Endothelial cell of umbilical vein (primary cell): ENCODE measurements at regions not wholly inside any gene's neighbourhood (a gene's known extent, or its start where the extent isn't known, plus 50 kb on each side); places are given as distances from the start of the nearest gene placed in this dataset.

Experiments
- EZH2 ChIP-seq: IDR thresholded peaks from 2 replicates; pipeline ENCODE4 v1.6.1; 2012; ENCODE audit warnings: borderline replicate concordance, low read depth, mild to moderate bottlenecking, moderate library complexity, low read length, inconsistent platforms; ENCODE audit not compliant: severe bottlenecking
- MYC ChIP-seq: IDR thresholded peaks from one replicate; pipeline ENCODE4 v1.6.1; 2011; ENCODE audit warnings: mild to moderate bottlenecking, low read depth, low read length
- POLR2A ChIP-seq: IDR thresholded peaks from 2 replicates; pipeline ENCODE4 v1.6.1; 2012; ENCODE audit warnings: low read depth, mild to moderate bottlenecking, control low read depth, low read length
- POLR2AphosphoS5 ChIP-seq: IDR thresholded peaks from 2 replicates; pipeline ENCODE4 v1.6.1; 2012; ENCODE audit warnings: low read depth, mild to moderate bottlenecking, control low read depth, low read length, moderate library complexity; ENCODE audit not compliant: insufficient read depth

DNA sequence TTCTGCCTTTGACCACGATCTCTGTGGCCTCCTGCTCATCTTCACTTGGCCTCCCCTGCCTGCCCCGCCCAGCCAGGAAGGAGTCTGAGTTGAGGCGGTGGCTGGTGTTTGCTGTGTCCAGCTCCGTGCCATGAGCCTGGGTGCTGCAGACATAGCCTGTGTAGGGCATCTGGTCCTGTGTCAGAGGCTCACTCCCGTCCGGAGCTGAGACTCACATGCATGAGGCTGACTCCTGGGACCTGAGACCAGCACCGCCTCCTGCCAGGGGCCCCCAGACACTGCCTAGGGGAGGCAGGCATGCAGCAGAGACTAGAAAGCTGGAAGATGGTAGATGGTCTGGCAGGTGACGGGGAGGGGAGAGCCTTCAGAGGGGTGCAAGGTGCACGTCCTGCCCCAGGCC is 52.2 kb upstream of the TTC34 start:
- TF ChIP-seq POLR2A, result no peak
- TF ChIP-seq POLR2AphosphoS5, result no peak
- no peak for TF ChIP-seq MYC
- no peak for TF ChIP-seq EZH2
